ENCODE measurements at regions not wholly inside any gene's neighbourhood (a gene's known extent, or its start where the extent isn't known, plus 50 kb on each side); places are given as distances from the start of the nearest gene placed in this dataset.

DNA sequence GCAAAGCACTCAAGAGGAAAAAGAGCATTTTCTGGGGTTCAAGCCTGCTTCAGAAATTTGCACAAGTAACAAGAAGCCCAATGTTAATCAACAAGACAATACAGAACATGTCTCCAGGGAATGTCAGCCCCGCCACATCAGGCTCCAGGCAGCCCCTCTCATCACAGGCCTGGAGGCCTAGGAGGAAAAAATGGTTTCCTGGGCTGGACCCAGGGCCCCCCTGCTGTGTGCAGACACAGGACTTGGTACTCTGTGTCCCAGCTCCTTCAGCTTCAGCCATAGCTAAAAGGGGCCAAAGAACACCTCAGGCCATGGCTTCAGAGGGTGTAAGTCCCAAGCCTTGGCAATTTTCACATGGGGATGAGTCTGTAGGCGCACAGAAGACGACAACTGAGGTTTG lies 802.9 kb upstream of the KLHL29 start:
- Histone ChIP-seq H3K27ac (ENCODE audit: extremely low read depth, low read depth, low read length) (no peak overlapping the region), H3K9me3 (ENCODE audit: control insufficient read depth, insufficient read depth, low read depth, low read length) (no peaks in the 10 kb centered on the region)

DNA sequence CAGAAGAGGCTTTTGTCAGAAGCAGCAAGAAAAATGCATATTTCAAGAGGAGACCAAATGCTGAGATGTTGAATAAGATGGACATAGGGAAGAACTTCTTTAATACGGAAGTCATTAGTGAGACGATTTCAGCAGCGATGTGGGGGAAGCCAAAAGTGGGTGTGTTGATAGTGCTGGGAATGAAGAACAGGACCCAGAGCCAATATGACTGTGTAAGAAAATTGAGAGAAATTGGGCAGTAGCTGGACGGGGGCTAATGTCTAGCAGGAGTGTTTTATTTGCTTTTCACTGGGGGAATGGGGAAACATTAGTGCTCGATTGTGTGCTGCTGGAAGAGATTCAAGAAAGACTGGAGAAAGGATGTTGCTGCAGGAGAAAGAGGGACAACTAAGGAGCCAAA lies 788.7 kb upstream of the KLHL29 start:
- POLR2A ChIA-PET: no interaction called here
- CTCF ChIA-PET: no interaction called here

More for the DNA sequence above, 802.9 kb upstream of the KLHL29 start:
- TF ChIP-seq TRIM28 (IDR thresholded peaks at IDR 0.05; ENCODE audit: borderline replicate concordance, low read length): peak; percentile 31; the same call in 1 of the 2 replicates
- no peak for TF ChIP-seq ZNF292 (tag by site-specific recombination; IDR thresholded peaks at IDR 0.05; ENCODE audit: borderline replicate concordance, low read depth)
- TF ChIP-seq PRDM1 (tag by site-specific recombination; IDR thresholded peaks at IDR 0.05): no peak
- no peak for TF ChIP-seq HOXA7 (CRISPR knock-in tag; IDR thresholded peaks at IDR 0.05; ENCODE audit: borderline replicate concordance)
- TF ChIP-seq ZNF561 (tag by site-specific recombination; IDR thresholded peaks at IDR 0.05; ENCODE audit: borderline replicate concordance): no peak
- no peak for TF ChIP-seq ZNF600 (tag by site-specific recombination; IDR thresholded peaks at IDR 0.05)
- no peak for TF ChIP-seq ZNF404 (tag by site-specific recombination; IDR thresholded peaks at IDR 0.05)
- TF ChIP-seq EGR2 (tag by site-specific recombination; IDR thresholded peaks at IDR 0.05; ENCODE audit: low read depth): no peak
- no peak for TF ChIP-seq SCRT2 (tag by site-specific recombination; IDR thresholded peaks at IDR 0.05)
- no peak for TF ChIP-seq ZNF202 (tag by site-specific recombination; IDR thresholded peaks at IDR 0.05; ENCODE audit: borderline replicate concordance)
- TF ChIP-seq MEIS1 (CRISPR knock-in tag; IDR thresholded peaks at IDR 0.05; ENCODE audit: borderline replicate concordance): no peak
- TF ChIP-seq ZNF585B (tag by site-specific recombination; IDR thresholded peaks at IDR 0.05): peak; percentile 85
- no peak for TF ChIP-seq FEZF1 (tag by site-specific recombination; IDR thresholded peaks at IDR 0.05)
- no peak for TF ChIP-seq ZNF48 (tag by site-specific recombination; IDR thresholded peaks at IDR 0.05)
- no peak for TF ChIP-seq ZNF248 (tag by site-specific recombination; IDR thresholded peaks at IDR 0.05)
- no peaks in the 10 kb centered on the region for H3K36me3 ChIP-seq (ENCODE audit: control insufficient read depth in 2 of 2, insufficient read depth in 1 of 2, low read length in 2 of 2)
- no peak overlapping the region for H3K4me3 ChIP-seq (ENCODE audit: low read depth, low read length)
- ChIA-PET POLR2A (no interaction called here), CTCF (no interaction called here)
- no peaks in the 10 kb centered on the region for H3K4me1 ChIP-seq (ENCODE audit: control insufficient read depth, insufficient read depth, low read length)

DNA sequence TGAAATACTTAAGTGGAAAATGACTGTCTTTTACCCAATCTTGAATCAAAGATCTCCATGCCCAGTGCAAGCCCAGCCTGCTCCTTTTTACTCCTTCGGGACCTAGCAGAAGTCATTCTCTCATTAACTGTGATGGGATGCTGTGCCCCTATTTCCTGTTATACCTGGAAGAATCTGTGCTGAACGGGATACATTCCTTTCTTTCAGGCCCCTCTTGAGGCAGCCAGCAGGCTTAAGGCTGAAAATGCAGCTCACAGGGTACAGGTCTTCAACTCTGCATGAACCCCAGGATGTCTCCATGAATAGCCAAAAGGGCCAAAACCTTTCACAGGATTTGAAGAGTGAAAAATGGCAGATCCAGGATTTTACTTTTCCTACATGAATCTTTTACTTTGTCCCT lies 784.8 kb upstream of the KLHL29 start:
- H3K9me3 ChIP-seq (ENCODE audit: control insufficient read depth, insufficient read depth, low read depth, low read length): no peaks in the 10 kb centered on the region
- H3K4me3 ChIP-seq (ENCODE audit: low read depth, low read length): no peak overlapping the region
- ChIA-PET CTCF (no interaction called here), POLR2A (no interaction called here)
- no peak overlapping the region for H3K27ac ChIP-seq (ENCODE audit: extremely low read depth, low read depth, low read length)
- H3K36me3 ChIP-seq (ENCODE audit: control insufficient read depth in 2 of 2, insufficient read depth in 1 of 2, low read length in 2 of 2): no peaks in the 10 kb centered on the region
- no peaks in the 10 kb centered on the region for H3K4me1 ChIP-seq (ENCODE audit: control insufficient read depth, insufficient read depth, low read length)
- TF ChIP-seq GLI2 (tag by site-specific recombination; IDR thresholded peaks at IDR 0.05; ENCODE audit: borderline replicate concordance, low read depth) (no peak), ZFP41 (tag by site-specific recombination; IDR thresholded peaks at IDR 0.05; ENCODE audit: borderline replicate concordance) (no peak), ZNF654 (tag by site-specific recombination; IDR thresholded peaks at IDR 0.05; ENCODE audit: low read depth) (no peak), ZFHX2 (tag by site-specific recombination; conservative IDR thresholded peaks at IDR 0.05) (no peak), ZNF155 (tag by site-specific recombination; IDR thresholded peaks at IDR 0.05) (no peak), ZNF626 (tag by site-specific recombination; IDR thresholded peaks at IDR 0.05) (no peak), FEZF1 (tag by site-specific recombination; IDR thresholded peaks at IDR 0.05) (no peak), ZNF621 (tag by site-specific recombination; IDR thresholded peaks at IDR 0.05) (no peak), KLF7 (tag by site-specific recombination; IDR thresholded peaks at IDR 0.05; ENCODE audit: borderline replicate concordance) (no peak), ZNF2 (tag by site-specific recombination; IDR thresholded peaks at IDR 0.05) (no peak), ZNF366 (tag by site-specific recombination; conservative IDR thresholded peaks at IDR 0.05) (no peak), ZNF211 (tag by site-specific recombination; IDR thresholded peaks at IDR 0.05; ENCODE audit: low read depth) (no peak), ZNF335 (tag by site-specific recombination; conservative IDR thresholded peaks at IDR 0.05) (no peak), MEIS1 (CRISPR knock-in tag; IDR thresholded peaks at IDR 0.05; ENCODE audit: borderline replicate concordance) (no peak)
- TF ChIP-seq, protein P1, sequence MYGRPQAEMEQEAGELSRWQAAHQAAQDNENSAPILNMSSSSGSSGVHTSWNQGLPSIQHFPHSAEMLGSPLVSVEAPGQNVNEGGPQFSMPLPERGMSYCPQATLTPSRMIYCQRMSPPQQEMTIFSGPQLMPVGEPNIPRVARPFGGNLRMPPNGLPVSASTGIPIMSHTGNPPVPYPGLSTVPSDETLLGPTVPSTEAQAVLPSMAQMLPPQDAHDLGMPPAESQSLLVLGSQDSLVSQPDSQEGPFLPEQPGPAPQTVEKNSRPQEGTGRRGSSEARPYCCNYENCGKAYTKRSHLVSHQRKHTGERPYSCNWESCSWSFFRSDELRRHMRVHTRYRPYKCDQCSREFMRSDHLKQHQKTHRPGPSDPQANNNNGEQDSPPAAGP (tag by site-specific recombination; IDR thresholded peaks at IDR 0.05): no peak
- TF ChIP-seq, protein P2, sequence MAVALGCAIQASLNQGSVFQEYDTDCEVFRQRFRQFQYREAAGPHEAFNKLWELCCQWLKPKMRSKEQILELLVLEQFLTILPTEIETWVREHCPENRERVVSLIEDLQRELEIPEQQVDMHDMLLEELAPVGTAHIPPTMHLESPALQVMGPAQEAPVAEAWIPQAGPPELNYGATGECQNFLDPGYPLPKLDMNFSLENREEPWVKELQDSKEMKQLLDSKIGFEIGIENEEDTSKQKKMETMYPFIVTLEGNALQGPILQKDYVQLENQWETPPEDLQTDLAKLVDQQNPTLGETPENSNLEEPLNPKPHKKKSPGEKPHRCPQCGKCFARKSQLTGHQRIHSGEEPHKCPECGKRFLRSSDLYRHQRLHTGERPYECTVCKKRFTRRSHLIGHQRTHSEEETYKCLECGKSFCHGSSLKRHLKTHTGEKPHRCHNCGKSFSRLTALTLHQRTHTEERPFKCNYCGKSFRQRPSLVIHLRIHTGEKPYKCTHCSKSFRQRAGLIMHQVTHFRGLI (tag by site-specific recombination; IDR thresholded peaks at IDR 0.05): no peak
- TF ChIP-seq, protein P3, sequence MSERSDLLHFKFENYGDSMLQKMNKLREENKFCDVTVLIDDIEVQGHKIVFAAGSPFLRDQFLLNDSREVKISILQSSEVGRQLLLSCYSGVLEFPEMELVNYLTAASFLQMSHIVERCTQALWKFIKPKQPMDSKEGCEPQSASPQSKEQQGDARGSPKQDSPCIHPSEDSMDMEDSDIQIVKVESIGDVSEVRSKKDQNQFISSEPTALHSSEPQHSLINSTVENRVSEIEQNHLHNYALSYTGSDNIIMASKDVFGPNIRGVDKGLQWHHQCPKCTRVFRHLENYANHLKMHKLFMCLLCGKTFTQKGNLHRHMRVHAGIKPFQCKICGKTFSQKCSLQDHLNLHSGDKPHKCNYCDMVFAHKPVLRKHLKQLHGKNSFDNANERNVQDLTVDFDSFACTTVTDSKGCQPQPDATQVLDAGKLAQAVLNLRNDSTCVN (tag by site-specific recombination; optimal IDR thresholded peaks at IDR 0.05): no peak

More for the DNA sequence above, 788.7 kb upstream of the KLHL29 start:
- no peak overlapping the region for H3K4me3 ChIP-seq (ENCODE audit: low read depth, low read length)
- H3K4me1 ChIP-seq (ENCODE audit: control insufficient read depth, insufficient read depth, low read length): no peaks in the 10 kb centered on the region
- H3K9me3 ChIP-seq (ENCODE audit: control insufficient read depth, insufficient read depth, low read depth, low read length): no peaks in the 10 kb centered on the region
- H3K27ac ChIP-seq (ENCODE audit: extremely low read depth, low read depth, low read length): no peak overlapping the region
- no peak for TF ChIP-seq ZNF391 (tag by site-specific recombination; IDR thresholded peaks at IDR 0.05; ENCODE audit: borderline replicate concordance, low read depth)
- no peak for TF ChIP-seq ZNF560 (tag by site-specific recombination; IDR thresholded peaks at IDR 0.05; ENCODE audit: borderline replicate concordance)
- no peaks in the 10 kb centered on the region for H3K36me3 ChIP-seq (ENCODE audit: control insufficient read depth in 2 of 2, insufficient read depth in 1 of 2, low read length in 2 of 2)

All from HEK293 (cell line).